Lower leg skin (tissue), 4 donors: ENCODE measurements at regions not wholly inside any gene's neighbourhood (a gene's known extent, or its start where the extent isn't known, plus 50 kb on each side); places are given as distances from the start of the nearest gene placed in this dataset.

Experiments
- DNase-seq, 2 donors: peaks; one replicate each; pipeline ENCODE4 v3.0.0-alpha.2; 2019; ENCODE audit warnings: low spot score in 2 of 2
- H3K4me3 ChIP-seq: fragments of 200-600 bp; sonication (generic); 2 replicates; pipeline ENCODE4 v1.5.1; 2017; ENCODE audit warnings: mild to moderate bottlenecking, low read depth; ENCODE audit not compliant: poor library complexity, severe bottlenecking
- CTCF ChIP-seq, 3 donors: fragments of 450-650 bp; IDR thresholded peaks; one replicate each; pipeline ENCODE4 v1.5.1; 2016; ENCODE audit warnings: antibody characterized with exemption in 3 of 3, mild to moderate bottlenecking in 3 of 3, moderate library complexity in 2 of 3
- POLR2A ChIP-seq, 2 donors: fragments of 450-650 bp; IDR thresholded peaks; one replicate each; pipeline ENCODE4 v1.6.1; 2016 to 2017; ENCODE audit warnings: antibody characterized with exemption in 2 of 2, mild to moderate bottlenecking in 1 of 2, moderate library complexity in 1 of 2
- WGBS, 2 donors: methylation state at CpG; one replicate each; pipeline ENCODE4 v1.1.5; 2018; 5-methylcytosine and 5-hydroxymethylcytosine counted together
- intact Hi-C: fragments of 100-400 bp; cut with DNase I; formaldehyde crosslinking; loops from one replicate; pipeline ENCODE4 v1.15.0; 2023; ENCODE audit warnings: low total_unique reads

DNA sequence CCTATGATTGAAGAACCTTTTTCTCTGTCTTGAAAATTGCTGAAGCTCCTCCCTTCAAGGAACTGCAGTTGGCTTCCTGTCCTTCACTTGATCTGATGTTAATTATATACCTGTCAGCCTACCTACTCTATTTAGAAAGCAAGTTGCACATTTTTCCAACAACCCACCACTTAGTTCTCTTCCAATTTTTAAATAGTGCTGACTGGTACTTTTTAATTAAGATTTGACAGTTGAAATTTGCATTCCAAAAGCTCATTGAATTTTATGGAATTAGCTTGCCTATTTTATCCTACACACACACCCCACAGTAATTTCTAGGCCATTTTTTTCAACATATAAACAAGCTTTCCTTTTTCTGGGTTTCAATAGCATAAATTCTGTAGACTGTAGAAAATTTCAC lies 820.3 kb upstream of the FAT3 start:
- TF ChIP-seq CTCF (IDR thresholded peaks at IDR 0.05) (no peak), POLR2A (IDR thresholded peaks at IDR 0.05) (no peak)
- intact Hi-C loops, result no loop called here
- no peak for DNase-seq
- no peak overlapping the region for H3K4me3 ChIP-seq

- TF ChIP-seq POLR2A (IDR thresholded peaks at IDR 0.05), result no peak
- TF ChIP-seq CTCF (IDR thresholded peaks at IDR 0.05), result no peak
- intact Hi-C loops, result no loop called here
- H3K4me3 ChIP-seq, result no peak overlapping the region
- DNase-seq, result no peak
- WGBS, 2 donors, result 28 to 49% methylated on average over 2 of the region's 2 CpGs
These were observed 827.5 kb upstream of the FAT3 start for GRCh38 chr11:91397134-91397468.

GRCh38 chr11:91396236-91397133 lies 828.1 kb upstream of the FAT3 start:
- no peak for TF ChIP-seq CTCF (IDR thresholded peaks at IDR 0.05)
- no peak for TF ChIP-seq POLR2A (IDR thresholded peaks at IDR 0.05)
- DNase-seq, result no peak
- no peak overlapping the region for H3K4me3 ChIP-seq
- intact Hi-C loops, result no loop called here
- 82 to 83% methylated on average over 6 of the region's 6 CpGs for WGBS, 2 donors

DNA sequence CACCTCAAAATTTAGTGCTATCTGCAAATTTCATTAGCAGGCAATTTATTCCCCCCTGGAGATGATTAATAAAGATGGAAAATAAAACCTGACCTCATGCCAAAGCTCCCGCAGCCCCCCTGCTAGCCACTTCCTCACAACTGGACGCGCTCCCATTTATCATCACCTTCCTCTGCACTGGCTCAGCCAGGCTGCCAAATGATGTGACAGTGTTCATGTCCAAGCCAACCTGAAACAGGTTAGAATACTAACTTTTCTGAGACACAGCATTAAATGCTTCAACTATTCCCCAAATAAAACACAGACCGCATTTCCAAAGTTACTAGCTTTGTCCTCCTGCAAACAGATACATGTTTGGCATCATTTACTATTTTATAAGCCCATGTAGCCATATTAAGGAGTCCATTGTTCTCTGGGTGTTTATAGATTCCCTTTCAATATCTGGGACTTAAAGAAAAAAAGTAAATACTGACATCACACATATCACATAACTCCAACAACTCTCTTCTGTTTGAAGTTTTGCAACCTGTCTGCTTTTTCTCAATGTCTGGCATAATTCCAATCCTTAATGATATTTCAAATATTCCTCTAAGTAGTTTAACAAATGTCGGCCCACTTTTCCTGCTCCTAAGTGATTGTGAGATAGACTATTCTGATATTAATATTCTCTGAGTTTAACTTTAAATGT lies 829.7 kb upstream of the FAT3 start:
- no peak for DNase-seq
- WGBS, 2 donors, result 44 to 46% methylated on average over 5 of the region's 5 CpGs
- intact Hi-C loops, result no loop called here
- H3K4me3 ChIP-seq, result no peak overlapping the region
- TF ChIP-seq CTCF (IDR thresholded peaks at IDR 0.05) (no peak), POLR2A (IDR thresholded peaks at IDR 0.05) (no peak)

DNA sequence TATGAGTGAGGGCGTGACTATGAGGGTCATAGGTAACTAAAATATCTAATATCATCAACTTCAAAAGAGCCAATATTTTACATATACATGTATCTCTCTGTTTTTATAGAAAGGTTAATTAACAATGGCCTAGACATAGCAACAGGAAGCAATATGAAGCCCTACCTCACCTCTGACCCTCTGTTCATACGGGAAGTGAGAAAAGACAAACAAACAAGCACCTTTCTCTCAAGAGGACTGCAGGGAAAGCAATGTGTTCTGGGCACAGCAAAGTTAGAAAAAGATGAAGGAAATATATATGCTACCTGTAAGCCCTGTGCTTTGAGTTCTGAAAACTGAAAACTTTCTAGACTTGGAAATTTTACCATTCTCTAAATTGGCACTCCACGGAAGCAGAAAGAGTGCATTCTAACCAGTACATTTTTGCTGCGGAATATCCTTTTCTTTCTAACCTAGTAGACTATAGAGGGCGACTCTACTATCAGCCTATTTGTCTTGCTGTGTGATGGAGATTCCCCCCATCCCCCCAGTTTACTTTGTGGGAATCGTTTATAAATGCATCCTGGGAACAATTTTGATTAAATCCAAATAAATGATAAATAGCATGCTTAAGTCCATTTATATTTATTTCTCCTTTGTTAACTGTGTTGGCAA lies 830.4 kb upstream of the FAT3 start:
- TF ChIP-seq CTCF (IDR thresholded peaks at IDR 0.05) (no peak), POLR2A (IDR thresholded peaks at IDR 0.05) (no peak)
- intact Hi-C loops, result no loop called here
- DNase-seq, result no peak
- no peak overlapping the region for H3K4me3 ChIP-seq
- WGBS, 2 donors, result 70% methylated on average over 6 of the region's 6 CpGs
